ENCODE measurements at regions not wholly inside any gene's neighbourhood (a gene's known extent, or its start where the extent isn't known, plus 50 kb on each side); places are given as distances from the start of the nearest gene placed in this dataset.

DNA sequence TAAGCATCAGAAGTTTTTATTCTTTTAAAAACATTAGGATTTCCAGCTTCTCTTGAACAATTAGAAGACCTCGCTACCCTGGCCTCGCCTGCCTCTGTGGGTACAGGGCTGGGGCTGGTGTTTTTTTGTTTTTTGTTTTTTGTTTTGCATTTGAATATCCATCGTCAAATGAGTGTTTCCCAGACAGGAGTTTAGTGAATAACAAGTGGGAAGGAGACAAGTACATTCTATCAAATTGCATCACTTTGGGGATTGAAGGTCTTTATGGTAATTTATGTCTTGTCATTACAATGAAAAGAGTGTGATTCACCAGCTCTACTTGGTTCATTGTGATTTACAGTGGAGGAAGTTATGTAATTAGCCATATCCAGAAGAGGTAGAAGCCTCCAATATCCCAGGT, 161.1 kb upstream of the UBE2E1 start:
- TF ChIP-seq POLR2AphosphoS5 (IDR thresholded peaks at IDR 0.05; ENCODE audit: low read depth): no peak
- TF ChIP-seq, protein P1, sequence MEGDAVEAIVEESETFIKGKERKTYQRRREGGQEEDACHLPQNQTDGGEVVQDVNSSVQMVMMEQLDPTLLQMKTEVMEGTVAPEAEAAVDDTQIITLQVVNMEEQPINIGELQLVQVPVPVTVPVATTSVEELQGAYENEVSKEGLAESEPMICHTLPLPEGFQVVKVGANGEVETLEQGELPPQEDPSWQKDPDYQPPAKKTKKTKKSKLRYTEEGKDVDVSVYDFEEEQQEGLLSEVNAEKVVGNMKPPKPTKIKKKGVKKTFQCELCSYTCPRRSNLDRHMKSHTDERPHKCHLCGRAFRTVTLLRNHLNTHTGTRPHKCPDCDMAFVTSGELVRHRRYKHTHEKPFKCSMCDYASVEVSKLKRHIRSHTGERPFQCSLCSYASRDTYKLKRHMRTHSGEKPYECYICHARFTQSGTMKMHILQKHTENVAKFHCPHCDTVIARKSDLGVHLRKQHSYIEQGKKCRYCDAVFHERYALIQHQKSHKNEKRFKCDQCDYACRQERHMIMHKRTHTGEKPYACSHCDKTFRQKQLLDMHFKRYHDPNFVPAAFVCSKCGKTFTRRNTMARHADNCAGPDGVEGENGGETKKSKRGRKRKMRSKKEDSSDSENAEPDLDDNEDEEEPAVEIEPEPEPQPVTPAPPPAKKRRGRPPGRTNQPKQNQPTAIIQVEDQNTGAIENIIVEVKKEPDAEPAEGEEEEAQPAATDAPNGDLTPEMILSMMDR (IDR thresholded peaks at IDR 0.05; ENCODE audit: insufficient read depth, low read length): no peak
